ENCODE measurements at regions not wholly inside any gene's neighbourhood (a gene's known extent, or its start where the extent isn't known, plus 50 kb on each side); places are given as distances from the start of the nearest gene placed in this dataset.
"Not testable (repeated sequence)": the region's sequence is repeated elsewhere in the genome, so short reads cannot be mapped to it uniquely, and the experiment has no call there.

- DNase-seq, result not testable (repeated sequence)
These were observed 1665.5 kb downstream of the BRINP3 start for GRCh38 chr1:188812153-188812552.

GRCh38 chr1:188812836-188813573 is 1664.7 kb downstream of the BRINP3 start:
- DNase-seq, result not testable (repeated sequence)

GRCh38 chr1:188817814-188818213 is 1659.8 kb downstream of the BRINP3 start:
- no peak for DNase-seq

- no peak for DNase-seq
These were observed 1655.4 kb downstream of the BRINP3 start for GRCh38 chr1:188822248-188822647.

GRCh38 chr1:188825471-188825870 is 1652.2 kb downstream of the BRINP3 start:
- DNase-seq, result no peak

GRCh38 chr1:188826800-188827199 is 1650.9 kb downstream of the BRINP3 start:
- DNase-seq, result no peak

GRCh38 chr1:188827400-188827799 is 1650.3 kb downstream of the BRINP3 start:
- no peak for DNase-seq

GRCh38 chr1:188841111-188841696 is 1636.5 kb downstream of the BRINP3 start:
- DNase-seq, result not testable (repeated sequence)

- DNase-seq, result no peak
These were observed 1631.2 kb downstream of the BRINP3 start for GRCh38 chr1:188846468-188846867.

- DNase-seq, result no peak
These were observed 1620.1 kb downstream of the BRINP3 start for GRCh38 chr1:188857526-188858087.

- no peak for DNase-seq
These were observed 1610.0 kb downstream of the BRINP3 start for GRCh38 chr1:188867614-188868013.

GRCh38 chr1:188871164-188871563 is 1606.5 kb downstream of the BRINP3 start:
- DNase-seq, result no peak

- DNase-seq, result no peak
These were observed 1605.3 kb downstream of the BRINP3 start for GRCh38 chr1:188872376-188872775.

GRCh38 chr1:188877668-188878067 is 1600.0 kb downstream of the BRINP3 start:
- DNase-seq, result no peak

- DNase-seq, result no peak
These were observed 1589.3 kb downstream of the BRINP3 start for GRCh38 chr1:188888386-188888785.

- DNase-seq, result no peak
These were observed 1588.5 kb downstream of the BRINP3 start for GRCh38 chr1:188889166-188889565.

GRCh38 chr1:188891958-188892357 is 1585.7 kb downstream of the BRINP3 start:
- DNase-seq, result no peak

- DNase-seq, result no peak
These were observed 1582.1 kb downstream of the BRINP3 start for GRCh38 chr1:188895611-188896010.

- no peak for DNase-seq
These were observed 1574.4 kb downstream of the BRINP3 start for GRCh38 chr1:188903241-188903640.

GRCh38 chr1:188904201-188904600 is 1573.5 kb downstream of the BRINP3 start:
- no peak for DNase-seq

- DNase-seq, result no peak
These were observed 1570.6 kb downstream of the BRINP3 start for GRCh38 chr1:188906921-188907641.

- DNase-seq, result no peak
These were observed 1547.3 kb downstream of the BRINP3 start for GRCh38 chr1:188930382-188930781.

GRCh38 chr1:188931506-188931905 is 1546.2 kb downstream of the BRINP3 start:
- no peak for DNase-seq
